ENCODE measurements at regions not wholly inside any gene's neighbourhood (a gene's known extent, or its start where the extent isn't known, plus 50 kb on each side); places are given as distances from the start of the nearest gene placed in this dataset.

GRCh38 chr4:11898796-11899195, 470.1 kb upstream of the HS3ST1 start:
- no peak for ATAC-seq
- no peaks in the 10 kb centered on the region for H4K20me1 ChIP-seq (ENCODE audit: insufficient read depth)
- intact Hi-C loops (cut with micrococcal nuclease), result no loop called here
- no peak for TF ChIP-seq ATF3 (IDR thresholded peaks at IDR 0.05)
- TF ChIP-seq ELF1 (IDR thresholded peaks at IDR 0.05; ENCODE audit: borderline replicate concordance, low read depth), result no peak
- TF ChIP-seq, protein P1, sequence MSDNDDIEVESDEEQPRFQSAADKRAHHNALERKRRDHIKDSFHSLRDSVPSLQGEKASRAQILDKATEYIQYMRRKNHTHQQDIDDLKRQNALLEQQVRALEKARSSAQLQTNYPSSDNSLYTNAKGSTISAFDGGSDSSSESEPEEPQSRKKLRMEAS (IDR thresholded peaks at IDR 0.05), result no peak
- TF ChIP-seq JUND (IDR thresholded peaks at IDR 0.05), result no peak
- no peak for TF ChIP-seq FOSL1 (IDR thresholded peaks at IDR 0.05; ENCODE audit: low read depth)
- no peak for TF ChIP-seq ZNF274 (IDR thresholded peaks at IDR 0.05; ENCODE audit: low read depth, low read length)
- no peak for TF ChIP-seq EGR1 (IDR thresholded peaks at IDR 0.05; ENCODE audit: low read depth)
- no peak for TF ChIP-seq TCF7L2 (IDR thresholded peaks at IDR 0.05; ENCODE audit: borderline replicate concordance, extremely low read depth, insufficient read depth, insufficient read length)
- TF ChIP-seq EZH2phosphoT487 (IDR thresholded peaks at IDR 0.05; ENCODE audit: borderline replicate concordance), result no peak
- TF ChIP-seq RAD21 (IDR thresholded peaks at IDR 0.05; ENCODE audit: low read depth), result no peak
- no peak for TF ChIP-seq SIN3A (IDR thresholded peaks at IDR 0.05; ENCODE audit: low read depth)
- no peak for TF ChIP-seq CEBPB (IDR thresholded peaks at IDR 0.05; ENCODE audit: low read depth)
- no peaks in the 10 kb centered on the region for H3K79me2 ChIP-seq (ENCODE audit: insufficient read depth, low read length)
- H3K27ac ChIP-seq (ENCODE audit: low read depth, low read length), result no peak overlapping the region
- ChIA-PET POLR2A (no interaction called here), RAD21 (ENCODE audit: low non-redundant PET in 1 of 2, low total read pairs in 2 of 2, uncharacterized antibody in 2 of 2, unreplicated experiment in 2 of 2) (no interaction called here), CTCF (no interaction called here)
- no peaks in the 10 kb centered on the region for H3K9me2 ChIP-seq (ENCODE audit: insufficient read depth)
- H3K4me1 ChIP-seq (ENCODE audit: control insufficient read depth in 1 of 2, insufficient read depth in 2 of 2, low read length in 2 of 2), result no peaks in the 10 kb centered on the region
- H3K27me3 ChIP-seq (ENCODE audit: insufficient read depth, low read length), result no peaks in the 10 kb centered on the region
- BruUV-seq (replicated peaks), result no TSS peak
- no peaks in the 10 kb centered on the region for H3K36me3 ChIP-seq (ENCODE audit: control insufficient read depth in 1 of 2, insufficient read depth in 2 of 2, low read length in 2 of 2)
- DNase-seq (ENCODE audit: low read depth, low spot score), result no peak
- no peaks in the 10 kb centered on the region for H3K9me3 ChIP-seq (ENCODE audit: control insufficient read depth in 1 of 2, insufficient read depth in 1 of 2, low read depth in 1 of 2, low read length in 2 of 2)
- H3K9ac ChIP-seq (ENCODE audit: low read length), result no peak overlapping the region
- H2AFZ ChIP-seq (ENCODE audit: low read depth, low read length, poor library complexity, severe bottlenecking), result no peak overlapping the region
- no peak overlapping the region for H3K4me3 ChIP-seq (replicated peaks in 1 of 2; ENCODE audit: low read depth in 1 of 2, low read length in 2 of 2)
- no peak overlapping the region for H3K4me2 ChIP-seq (ENCODE audit: low read length)

GRCh38 chr4:11895766-11896165, 467.1 kb upstream of the HS3ST1 start:
- H3K4me2 ChIP-seq (ENCODE audit: low read length), result no peak overlapping the region
- no TSS peak for BruUV-seq (replicated peaks)
- no peaks in the 10 kb centered on the region for H3K4me1 ChIP-seq (ENCODE audit: control insufficient read depth in 1 of 2, insufficient read depth in 2 of 2, low read length in 2 of 2)
- H3K9me3 ChIP-seq (ENCODE audit: control insufficient read depth in 1 of 2, insufficient read depth in 1 of 2, low read depth in 1 of 2, low read length in 2 of 2), result no peaks in the 10 kb centered on the region
- no peaks in the 10 kb centered on the region for H3K36me3 ChIP-seq (ENCODE audit: control insufficient read depth in 1 of 2, insufficient read depth in 2 of 2, low read length in 2 of 2)
- H3K9me2 ChIP-seq (ENCODE audit: insufficient read depth), result no peaks in the 10 kb centered on the region
- intact Hi-C loops (cut with micrococcal nuclease), result no loop called here
- H3K79me2 ChIP-seq (ENCODE audit: insufficient read depth, low read length), result no peaks in the 10 kb centered on the region
- POLR2A ChIA-PET, result no interaction called here
- no peak overlapping the region for H3K9ac ChIP-seq (ENCODE audit: low read length)
- H3K27me3 ChIP-seq (ENCODE audit: insufficient read depth, low read length), result no peaks in the 10 kb centered on the region
- ATAC-seq, result no peak
- RAD21 ChIA-PET (ENCODE audit: low non-redundant PET in 1 of 2, low total read pairs in 2 of 2, uncharacterized antibody in 2 of 2, unreplicated experiment in 2 of 2), result no interaction called here
- H4K20me1 ChIP-seq (ENCODE audit: insufficient read depth), result no peaks in the 10 kb centered on the region
- CTCF ChIA-PET, result no interaction called here
- no peak overlapping the region for H2AFZ ChIP-seq (ENCODE audit: low read depth, low read length, poor library complexity, severe bottlenecking)
- no peak overlapping the region for H3K4me3 ChIP-seq (replicated peaks in 1 of 2; ENCODE audit: low read depth in 1 of 2, low read length in 2 of 2)
- DNase-seq (ENCODE audit: low read depth, low spot score), result no peak
- no peak overlapping the region for H3K27ac ChIP-seq (ENCODE audit: low read depth, low read length)
- TF ChIP-seq EZH2 (IDR thresholded peaks at IDR 0.05) (no peak), ATF3 (IDR thresholded peaks at IDR 0.05) (no peak), POLR2AphosphoS5 (IDR thresholded peaks at IDR 0.05; ENCODE audit: low read depth, low read length) (no peak), RAD21 (IDR thresholded peaks at IDR 0.05; ENCODE audit: low read depth) (no peak), ELF1 (IDR thresholded peaks at IDR 0.05; ENCODE audit: borderline replicate concordance, low read depth) (no peak), SRF (IDR thresholded peaks at IDR 0.05; ENCODE audit: low read depth) (no peak), JUND (IDR thresholded peaks at IDR 0.05) (no peak)
- TF ChIP-seq, protein P1 (IDR thresholded peaks at IDR 0.05), result no peak
- TF ChIP-seq, protein P2, sequence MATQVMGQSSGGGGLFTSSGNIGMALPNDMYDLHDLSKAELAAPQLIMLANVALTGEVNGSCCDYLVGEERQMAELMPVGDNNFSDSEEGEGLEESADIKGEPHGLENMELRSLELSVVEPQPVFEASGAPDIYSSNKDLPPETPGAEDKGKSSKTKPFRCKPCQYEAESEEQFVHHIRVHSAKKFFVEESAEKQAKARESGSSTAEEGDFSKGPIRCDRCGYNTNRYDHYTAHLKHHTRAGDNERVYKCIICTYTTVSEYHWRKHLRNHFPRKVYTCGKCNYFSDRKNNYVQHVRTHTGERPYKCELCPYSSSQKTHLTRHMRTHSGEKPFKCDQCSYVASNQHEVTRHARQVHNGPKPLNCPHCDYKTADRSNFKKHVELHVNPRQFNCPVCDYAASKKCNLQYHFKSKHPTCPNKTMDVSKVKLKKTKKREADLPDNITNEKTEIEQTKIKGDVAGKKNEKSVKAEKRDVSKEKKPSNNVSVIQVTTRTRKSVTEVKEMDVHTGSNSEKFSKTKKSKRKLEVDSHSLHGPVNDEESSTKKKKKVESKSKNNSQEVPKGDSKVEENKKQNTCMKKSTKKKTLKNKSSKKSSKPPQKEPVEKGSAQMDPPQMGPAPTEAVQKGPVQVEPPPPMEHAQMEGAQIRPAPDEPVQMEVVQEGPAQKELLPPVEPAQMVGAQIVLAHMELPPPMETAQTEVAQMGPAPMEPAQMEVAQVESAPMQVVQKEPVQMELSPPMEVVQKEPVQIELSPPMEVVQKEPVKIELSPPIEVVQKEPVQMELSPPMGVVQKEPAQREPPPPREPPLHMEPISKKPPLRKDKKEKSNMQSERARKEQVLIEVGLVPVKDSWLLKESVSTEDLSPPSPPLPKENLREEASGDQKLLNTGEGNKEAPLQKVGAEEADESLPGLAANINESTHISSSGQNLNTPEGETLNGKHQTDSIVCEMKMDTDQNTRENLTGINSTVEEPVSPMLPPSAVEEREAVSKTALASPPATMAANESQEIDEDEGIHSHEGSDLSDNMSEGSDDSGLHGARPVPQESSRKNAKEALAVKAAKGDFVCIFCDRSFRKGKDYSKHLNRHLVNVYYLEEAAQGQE (IDR thresholded peaks at IDR 0.05; ENCODE audit: low read depth), result no peak
